Type B pancreatic cell (in vitro differentiated cells): ENCODE measurements at regions not wholly inside any gene's neighbourhood (a gene's known extent, or its start where the extent isn't known, plus 50 kb on each side); places are given as distances from the start of the nearest gene placed in this dataset.

Source experiments
- DNase-seq: peaks from one replicate; pipeline ENCODE4 v3.0.0; 2021; ENCODE audit warnings: mixed read lengths; ENCODE audit not compliant: unreplicated experiment; ENCODE audit errors: extremely low spot score
- H3K27ac Mint-ChIP-seq: 2 replicates; pipeline ENCODE4 v1.8.0; 2021; ENCODE audit warnings: mild to moderate bottlenecking, mixed read lengths
- H3K27me3 Mint-ChIP-seq: 2 replicates; pipeline ENCODE4 v1.8.0; 2021; ENCODE audit warnings: mixed read lengths
- H3K36me3 Mint-ChIP-seq: 2 replicates; pipeline ENCODE4 v1.8.0; 2021; ENCODE audit warnings: mixed read lengths
- H3K4me1 Mint-ChIP-seq: one replicate; pipeline ENCODE4 v1.8.0; 2021; ENCODE audit warnings: mixed read lengths; ENCODE audit not compliant: unreplicated experiment
- H3K4me3 Mint-ChIP-seq: 2 replicates; pipeline ENCODE4 v1.8.0; 2021; ENCODE audit warnings: mild to moderate bottlenecking, mixed read lengths
- H3K9me3 Mint-ChIP-seq: 2 replicates; pipeline ENCODE4 v1.8.0; 2021; ENCODE audit warnings: mixed read lengths
- CTCF ChIP-seq: fragments of 200-600 bp; sonication (generic); conservative IDR thresholded peaks from 2 replicates; pipeline ENCODE4 v1.5.0; 2021; ENCODE audit warnings: antibody characterized with exemption, mild to moderate bottlenecking

GRCh38 chr21:41008974-41009373 lies 159.0 kb upstream of the BACE2 start:
- Mint-ChIP-seq H3K4me1 (peaks cover 16% of the 10 kb centered on the region), H3K27ac (no peak overlapping the region), H3K9me3 (peaks cover 11% of the 10 kb centered on the region), H3K36me3 (no peaks in the 10 kb centered on the region), H3K27me3 (no peaks in the 10 kb centered on the region), H3K4me3 (no peak overlapping the region)
- no peak for DNase-seq
- TF ChIP-seq CTCF = no peak

DNA sequence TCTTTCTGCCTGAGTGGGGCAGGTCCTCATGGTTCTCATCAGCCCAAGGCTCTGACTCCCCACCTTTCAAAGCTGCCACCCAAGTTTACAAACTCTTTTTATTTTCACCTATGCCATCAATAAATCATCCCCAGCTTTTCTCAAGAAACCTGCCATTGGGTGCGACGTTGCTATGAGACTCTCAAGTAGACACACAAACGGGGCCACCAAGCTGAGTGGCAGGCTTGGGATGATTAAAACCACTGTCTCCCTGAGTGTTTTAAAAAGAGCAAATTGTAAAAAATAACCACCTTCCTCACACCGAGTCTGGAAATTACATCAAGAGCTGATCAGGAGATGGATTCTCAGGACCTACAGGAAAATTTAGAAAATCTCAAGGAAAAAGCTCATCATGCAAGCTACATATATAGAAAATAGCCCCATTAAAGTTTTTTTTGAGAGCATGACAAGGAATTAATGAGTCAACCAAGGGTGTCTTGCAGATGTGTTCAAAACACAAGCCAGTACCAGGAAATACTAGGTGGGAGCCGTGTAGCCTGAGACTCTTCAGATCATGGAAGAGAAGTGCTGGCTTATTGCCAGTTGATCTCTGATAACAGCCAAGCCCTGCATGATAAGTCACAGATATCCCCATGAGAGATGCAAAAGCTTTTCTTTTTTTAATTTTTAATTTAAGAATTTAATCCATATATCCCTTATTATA lies 158.4 kb upstream of the BACE2 start:
- no peaks in the 10 kb centered on the region for H3K27me3 Mint-ChIP-seq
- H3K9me3 Mint-ChIP-seq = peaks cover 11% of the 10 kb centered on the region
- H3K4me1 Mint-ChIP-seq = peaks cover 16% of the 10 kb centered on the region
- no peak overlapping the region for H3K27ac Mint-ChIP-seq
- DNase-seq = no peak
- no peaks in the 10 kb centered on the region for H3K36me3 Mint-ChIP-seq
- TF ChIP-seq CTCF = no peak
- peak overlapping the region; percentile 61 for H3K4me3 Mint-ChIP-seq

DNA sequence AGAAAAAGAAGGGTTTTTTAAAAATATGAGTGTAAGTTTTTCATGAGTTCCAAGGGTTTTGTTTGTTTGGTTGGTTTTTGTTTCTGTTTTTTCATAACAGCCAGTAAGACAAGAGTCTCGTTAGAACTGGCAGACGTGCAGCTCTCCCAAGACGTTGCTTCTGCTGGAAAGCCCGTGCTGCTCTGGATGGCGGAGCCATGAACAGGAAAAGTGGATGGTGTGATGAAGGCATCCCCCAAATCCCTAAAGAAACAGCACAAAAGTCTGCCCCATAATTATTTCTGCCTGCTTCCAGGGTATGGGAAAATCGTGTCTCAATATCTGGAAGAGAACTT lies 157.9 kb upstream of the BACE2 start:
- Mint-ChIP-seq H3K27ac (no peak overlapping the region), H3K36me3 (no peaks in the 10 kb centered on the region), H3K4me1 (peaks cover 16% of the 10 kb centered on the region), H3K4me3 (no peak overlapping the region), H3K9me3 (peaks cover 11% of the 10 kb centered on the region), H3K27me3 (no peaks in the 10 kb centered on the region)
- no peak for TF ChIP-seq CTCF
- DNase-seq = no peak

- Mint-ChIP-seq H3K36me3 (no peaks in the 10 kb centered on the region), H3K4me1 (peaks cover 20% of the 10 kb centered on the region), H3K4me3 (no peak overlapping the region), H3K27ac (no peak overlapping the region), H3K9me3 (peaks cover 11% of the 10 kb centered on the region), H3K27me3 (no peaks in the 10 kb centered on the region)
- TF ChIP-seq CTCF = no peak
- no peak for DNase-seq
These were observed 156.7 kb upstream of the BACE2 start for GRCh38 chr21:41011098-41011731.

DNA sequence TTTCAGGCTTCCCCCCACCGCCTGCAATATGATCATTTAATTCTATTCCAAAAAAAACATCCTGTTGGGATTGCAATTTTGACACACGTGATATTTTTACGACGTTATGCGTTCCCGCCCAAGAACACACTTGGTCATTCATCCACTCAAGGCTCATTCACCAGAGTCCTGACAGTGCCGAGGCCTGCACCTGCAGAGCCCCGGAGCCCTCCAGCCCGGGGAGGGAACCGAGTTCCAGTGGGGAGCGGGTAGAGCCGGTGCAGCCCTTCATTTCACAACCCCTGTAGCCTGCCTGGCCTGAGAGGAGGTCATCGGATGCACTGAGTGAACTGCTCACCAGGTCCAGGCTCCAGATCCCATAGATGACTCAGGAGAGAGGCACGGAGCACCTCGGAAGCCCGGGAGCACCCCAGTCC lies 156.0 kb upstream of the BACE2 start:
- Mint-ChIP-seq H3K27me3 (no peaks in the 10 kb centered on the region), H3K4me3 (no peak overlapping the region), H3K4me1 (peaks cover 20% of the 10 kb centered on the region), H3K9me3 (peaks cover 5% of the 10 kb centered on the region), H3K27ac (no peak overlapping the region), H3K36me3 (no peaks in the 10 kb centered on the region)
- DNase-seq = no peak
- TF ChIP-seq CTCF = no peak
